ENCODE measurements at regions not wholly inside any gene's neighbourhood (a gene's known extent, or its start where the extent isn't known, plus 50 kb on each side); places are given as distances from the start of the nearest gene placed in this dataset.

- H3K27me3 ChIP-seq: no peaks in the 10 kb centered on the region
- H3K36me3 ChIP-seq: no peaks in the 10 kb centered on the region
- H3K9me3 ChIP-seq: no peaks in the 10 kb centered on the region
- no peak for DNase-seq
- H3K27ac ChIP-seq: no peak overlapping the region
- H3K4me3 ChIP-seq: no peak overlapping the region
- intact Hi-C loops (cut with DNase I; ENCODE audit: low total_unique reads): no loop called here
- TF ChIP-seq CTCF (IDR thresholded peaks at IDR 0.05) (no peak), POLR2A (IDR thresholded peaks at IDR 0.05) (no peak)
- H3K4me1 ChIP-seq: no peaks in the 10 kb centered on the region
Measured at GRCh38 chrX:150291014-150291413, 72.1 kb upstream of the MAMLD1 start.

- no peak for DNase-seq
- intact Hi-C loops (cut with DNase I; ENCODE audit: low total_unique reads): no loop called here
- Histone ChIP-seq H3K36me3 (no peaks in the 10 kb centered on the region), H3K27me3 (no peaks in the 10 kb centered on the region), H3K4me3 (no peak overlapping the region), H3K9me3 (no peaks in the 10 kb centered on the region), H3K27ac (no peak overlapping the region), H3K4me1 (no peaks in the 10 kb centered on the region)
- no peak for TF ChIP-seq POLR2A (IDR thresholded peaks at IDR 0.05)
Measured at GRCh38 chrX:150293311-150294013, 69.7 kb upstream of the MAMLD1 start.

GRCh38 chrX:150298841-150299551, 64.1 kb upstream of the MAMLD1 start:
- DNase-seq: no peak
- Histone ChIP-seq H3K9me3 (no peaks in the 10 kb centered on the region), H3K27ac (no peak overlapping the region), H3K36me3 (no peaks in the 10 kb centered on the region), H3K4me3 (no peak overlapping the region), H3K4me1 (no peaks in the 10 kb centered on the region), H3K27me3 (no peaks in the 10 kb centered on the region)
- TF ChIP-seq POLR2A (IDR thresholded peaks at IDR 0.05) (no peak), CTCF (IDR thresholded peaks at IDR 0.05) (no peak)
- intact Hi-C loops (cut with DNase I; ENCODE audit: low total_unique reads): no loop called here

- TF ChIP-seq CTCF (IDR thresholded peaks at IDR 0.05): no peak
- TF ChIP-seq POLR2A (IDR thresholded peaks at IDR 0.05): no peak
- no peak for DNase-seq
- Histone ChIP-seq H3K27ac (no peak overlapping the region), H3K4me1 (no peaks in the 10 kb centered on the region), H3K9me3 (no peaks in the 10 kb centered on the region), H3K27me3 (no peaks in the 10 kb centered on the region), H3K36me3 (no peaks in the 10 kb centered on the region), H3K4me3 (no peak overlapping the region)
- intact Hi-C loops (cut with DNase I; ENCODE audit: low total_unique reads): no loop called here
Measured at GRCh38 chrX:150299579-150299978, 63.5 kb upstream of the MAMLD1 start.

- H3K27ac ChIP-seq: no peak overlapping the region
- no peaks in the 10 kb centered on the region for H3K27me3 ChIP-seq
- H3K4me3 ChIP-seq: no peak overlapping the region
- no peaks in the 10 kb centered on the region for H3K36me3 ChIP-seq
- TF ChIP-seq POLR2A (IDR thresholded peaks at IDR 0.05) (no peak), CTCF (IDR thresholded peaks at IDR 0.05) (no peak)
- DNase-seq: no peak
- intact Hi-C loops (cut with DNase I; ENCODE audit: low total_unique reads): no loop called here
- H3K9me3 ChIP-seq: no peaks in the 10 kb centered on the region
- no peaks in the 10 kb centered on the region for H3K4me1 ChIP-seq
Measured at GRCh38 chrX:150303386-150304097, 59.6 kb upstream of the MAMLD1 start.
